ENCODE measurements at regions not wholly inside any gene's neighbourhood (a gene's known extent, or its start where the extent isn't known, plus 50 kb on each side); places are given as distances from the start of the nearest gene placed in this dataset.
"Not testable (repeated sequence)": the region's sequence is repeated elsewhere in the genome, so short reads cannot be mapped to it uniquely, and the experiment has no call there.

- DNase-seq (ENCODE audit: low read depth): no peak
- in situ Hi-C loops (cut with HindIII; ENCODE audit: low pct_unique_long_range_greater_than_20kb, low sequenced_read_pairs): no loop called here
Measured at GRCh38 chr6:168186438-168186837, 107.4 kb upstream of the FRMD1 start.

GRCh38 chr6:168186018-168186417, 107.0 kb upstream of the FRMD1 start:
- DNase-seq (ENCODE audit: low read depth); in situ Hi-C loops (cut with HindIII; ENCODE audit: low pct_unique_long_range_greater_than_20kb, low sequenced_read_pairs): not testable (repeated sequence)

GRCh38 chr6:168184701-168185100, 105.7 kb upstream of the FRMD1 start:
- no peak for DNase-seq (ENCODE audit: low read depth)
- in situ Hi-C loops (cut with HindIII; ENCODE audit: low pct_unique_long_range_greater_than_20kb, low sequenced_read_pairs): no loop called here

- in situ Hi-C loops (cut with HindIII; ENCODE audit: low pct_unique_long_range_greater_than_20kb, low sequenced_read_pairs): no loop called here
Measured at GRCh38 chr6:168183613-168183970, 104.6 kb upstream of the FRMD1 start.

GRCh38 chr6:168182908-168183612, 104.0 kb upstream of the FRMD1 start:
- DNase-seq (ENCODE audit: low read depth): no peak
- in situ Hi-C loops (cut with HindIII; ENCODE audit: low pct_unique_long_range_greater_than_20kb, low sequenced_read_pairs): no loop called here

More at GRCh38 chr6:168183613-168183970, 104.6 kb upstream of the FRMD1 start:
- DNase-seq (ENCODE audit: low read depth): no peak

GRCh38 chr6:168182366-168182765, 103.4 kb upstream of the FRMD1 start:
- in situ Hi-C loops (cut with HindIII; ENCODE audit: low pct_unique_long_range_greater_than_20kb, low sequenced_read_pairs): no loop called here

GRCh38 chr6:168181876-168182275, 102.9 kb upstream of the FRMD1 start:
- DNase-seq (ENCODE audit: low read depth): no peak
- in situ Hi-C loops (cut with HindIII; ENCODE audit: low pct_unique_long_range_greater_than_20kb, low sequenced_read_pairs): no loop called here

More at GRCh38 chr6:168182366-168182765, 103.4 kb upstream of the FRMD1 start:
- DNase-seq (ENCODE audit: low read depth): no peak

- in situ Hi-C loops (cut with HindIII; ENCODE audit: low pct_unique_long_range_greater_than_20kb, low sequenced_read_pairs): no loop called here
- DNase-seq (ENCODE audit: low read depth): no peak
Measured at GRCh38 chr6:168181316-168181715, 102.3 kb upstream of the FRMD1 start.

- no peak for DNase-seq (ENCODE audit: low read depth)
- in situ Hi-C loops (cut with HindIII; ENCODE audit: low pct_unique_long_range_greater_than_20kb, low sequenced_read_pairs): no loop called here
Measured at GRCh38 chr6:168180548-168181011, 101.6 kb upstream of the FRMD1 start.

- in situ Hi-C loops (cut with HindIII; ENCODE audit: low pct_unique_long_range_greater_than_20kb, low sequenced_read_pairs): no loop called here
- DNase-seq (ENCODE audit: low read depth): no peak
Measured at GRCh38 chr6:168179702-168180382, 100.8 kb upstream of the FRMD1 start.

- in situ Hi-C loops (cut with HindIII; ENCODE audit: low pct_unique_long_range_greater_than_20kb, low sequenced_read_pairs): no loop called here
- DNase-seq (ENCODE audit: low read depth): no peak
Measured at GRCh38 chr6:168179133-168179532, 100.1 kb upstream of the FRMD1 start.

GRCh38 chr6:168177103-168177891, 98.3 kb upstream of the FRMD1 start:
- in situ Hi-C loops (cut with HindIII; ENCODE audit: low pct_unique_long_range_greater_than_20kb, low sequenced_read_pairs): no loop called here
- DNase-seq (ENCODE audit: low read depth): no peak

- no peak for DNase-seq (ENCODE audit: low read depth)
- in situ Hi-C loops (cut with HindIII; ENCODE audit: low pct_unique_long_range_greater_than_20kb, low sequenced_read_pairs): no loop called here
Measured at GRCh38 chr6:168171673-168172353, 92.8 kb upstream of the FRMD1 start.

- DNase-seq (ENCODE audit: low read depth): no peak
- in situ Hi-C loops (cut with HindIII; ENCODE audit: low pct_unique_long_range_greater_than_20kb, low sequenced_read_pairs): no loop called here
Measured at GRCh38 chr6:168170841-168171601, 92.0 kb upstream of the FRMD1 start.

- no peak for DNase-seq (ENCODE audit: low read depth)
- in situ Hi-C loops (cut with HindIII; ENCODE audit: low pct_unique_long_range_greater_than_20kb, low sequenced_read_pairs): no loop called here
Measured at GRCh38 chr6:168169624-168170023, 90.6 kb upstream of the FRMD1 start.

GRCh38 chr6:168168936-168169335, 89.9 kb upstream of the FRMD1 start:
- in situ Hi-C loops (cut with HindIII; ENCODE audit: low pct_unique_long_range_greater_than_20kb, low sequenced_read_pairs); DNase-seq (ENCODE audit: low read depth): not testable (repeated sequence)

- in situ Hi-C loops (cut with HindIII; ENCODE audit: low pct_unique_long_range_greater_than_20kb, low sequenced_read_pairs); DNase-seq (ENCODE audit: low read depth): not testable (repeated sequence)
Measured at GRCh38 chr6:168168330-168168729, 89.3 kb upstream of the FRMD1 start.
